ENCODE measurements at regions not wholly inside any gene's neighbourhood (a gene's known extent, or its start where the extent isn't known, plus 50 kb on each side); places are given as distances from the start of the nearest gene placed in this dataset.

GRCh38 chr2:128832946-128833663 is 514.4 kb upstream of the HS6ST1 start:
- Histone ChIP-seq H3K36me3 (replicated peaks in 1 of 2; ENCODE audit: control insufficient read depth in 1 of 2, insufficient read depth in 2 of 2, low read length in 2 of 2) (no peaks in the 10 kb centered on the region), H3K9ac (ENCODE audit: insufficient read depth, low read depth, low read length) (no peak overlapping the region), H3K9me3 (ENCODE audit: low read length) (no peaks in the 10 kb centered on the region), H3K79me2 (ENCODE audit: insufficient read depth, low read length) (no peaks in the 10 kb centered on the region), H3K27me3 (ENCODE audit: control insufficient read depth in 1 of 2, insufficient read depth in 2 of 2, low read length in 2 of 2) (peaks cover 2 to 23% of the 10 kb centered on the region in 2 experiments; a peak in 3 of 5 replicates), H3K27ac (ENCODE audit: extremely low read length, insufficient read depth, low read length) (no peak overlapping the region), H4K20me1 (ENCODE audit: insufficient read depth, low read length) (no peaks in the 10 kb centered on the region), H3K4me2 (ENCODE audit: low read depth, low read length) (no peak overlapping the region), H3K4me3 (replicated peaks in 1 of 3; ENCODE audit: insufficient read depth in 1 of 3, low read depth in 2 of 3, low read length in 3 of 3) (no peak overlapping the region), H2AFZ (ENCODE audit: low read length) (no peak overlapping the region), H3K4me1 (ENCODE audit: insufficient read depth, low read length) (no peaks in the 10 kb centered on the region)
- ATAC-seq (no peak), DNase-seq (ENCODE audit: low spot score) (no peak), FAIRE-seq (no peak)
- CTCF ChIA-PET (ENCODE audit: low intra/inter-chr PET ratio, low total read pairs) = no interaction called here
- POLR2A ChIA-PET = no interaction called here
- in situ Hi-C loops (cut with HindIII; ENCODE audit: extremely low pct_ligation_motif_present, low pct_unique_long_range_greater_than_20kb) = no loop called here
- no TSS peak for BruUV-seq (replicated peaks)
- WGBS (ENCODE audit: low lambda C conversion rate) = 11% methylated on average over 8 of the region's 8 CpGs
- TF ChIP-seq PLRG1 (conservative IDR thresholded peaks at IDR 0.05) (no peak), ZBED4 (CRISPR knock-in tag; IDR thresholded peaks at IDR 0.05; ENCODE audit: borderline replicate concordance) (no peak), PAWR (CRISPR knock-in tag; IDR thresholded peaks at IDR 0.05; ENCODE audit: borderline replicate concordance) (no peak), THYN1 (CRISPR knock-in tag; IDR thresholded peaks at IDR 0.05; ENCODE audit: borderline replicate concordance, low read depth) (no peak), SMARCC2 (IDR thresholded peaks at IDR 0.05) (no peak), DNMT1 (CRISPR knock-in tag; IDR thresholded peaks at IDR 0.05) (no peak), YY1 (IDR thresholded peaks at IDR 0.05; ENCODE audit: insufficient read depth, insufficient replicate concordance, low read depth, low read length) (no peak), ZNF883 (CRISPR knock-in tag; IDR thresholded peaks at IDR 0.05; ENCODE audit: not compliant biosample characterization) (no peak), SMYD3 (CRISPR knock-in tag; IDR thresholded peaks at IDR 0.05) (no peak), ZNF3 (CRISPR knock-in tag; IDR thresholded peaks at IDR 0.05) (no peak), GTF2F1 (IDR thresholded peaks at IDR 0.05; ENCODE audit: low read length) (no peak), GATAD2A (CRISPR knock-in tag; IDR thresholded peaks at IDR 0.05) (no peak), FIP1L1 (IDR thresholded peaks at IDR 0.05; ENCODE audit: borderline replicate concordance, insufficient read depth, low read depth, low read length) (no peak), NKX3-1 (CRISPR knock-in tag; IDR thresholded peaks at IDR 0.05) (no peak)
- intact Hi-C loops (cut with micrococcal nuclease; ENCODE audit: unreplicated experiment) = no loop called here
